ENCODE measurements at regions not wholly inside any gene's neighbourhood (a gene's known extent, or its start where the extent isn't known, plus 50 kb on each side); places are given as distances from the start of the nearest gene placed in this dataset.

- H3K9ac ChIP-seq = no peak overlapping the region
- TF ChIP-seq Cebpa-rat (IDR thresholded peaks at IDR 0.05) = no peak
- no peak overlapping the region for H3K4me3 ChIP-seq
- no peaks in the 10 kb centered on the region for H3K36me3 ChIP-seq
- H3K4me2 ChIP-seq = no peak overlapping the region
- no peaks in the 10 kb centered on the region for H3K4me1 ChIP-seq
- no peak overlapping the region for H3K27ac ChIP-seq
- H4K20me1 ChIP-seq = no peaks in the 10 kb centered on the region
- no peaks in the 10 kb centered on the region for H3K27me3 ChIP-seq
- no peaks in the 10 kb centered on the region for H3K9me3 ChIP-seq (replicated peaks in 1 of 11)
Observed at GRCh38 chr22:47655930-47656329, 893.5 kb downstream of the TBC1D22A start.

GRCh38 chr22:47654922-47655491 lies 892.6 kb downstream of the TBC1D22A start:
- no peak overlapping the region for H3K4me3 ChIP-seq
- H4K20me1 ChIP-seq = no peaks in the 10 kb centered on the region
- H3K9ac ChIP-seq = no peak overlapping the region
- H3K36me3 ChIP-seq = no peaks in the 10 kb centered on the region
- no peaks in the 10 kb centered on the region for H3K9me3 ChIP-seq (replicated peaks in 1 of 11)
- H3K4me2 ChIP-seq = no peak overlapping the region
- TF ChIP-seq Cebpa-rat (IDR thresholded peaks at IDR 0.05) = no peak
- no peaks in the 10 kb centered on the region for H3K4me1 ChIP-seq
- no peak overlapping the region for H3K27ac ChIP-seq
- H3K27me3 ChIP-seq = no peaks in the 10 kb centered on the region

GRCh38 chr22:47653921-47654320 lies 891.5 kb downstream of the TBC1D22A start:
- H3K9ac ChIP-seq = no peak overlapping the region
- H3K4me2 ChIP-seq = no peak overlapping the region
- H3K27ac ChIP-seq = no peak overlapping the region
- no peak for TF ChIP-seq Cebpa-rat (IDR thresholded peaks at IDR 0.05)
- H3K4me1 ChIP-seq = no peaks in the 10 kb centered on the region
- no peaks in the 10 kb centered on the region for H3K36me3 ChIP-seq
- no peak overlapping the region for H3K4me3 ChIP-seq
- H4K20me1 ChIP-seq = no peaks in the 10 kb centered on the region
- H3K9me3 ChIP-seq (replicated peaks in 1 of 11) = no peaks in the 10 kb centered on the region
- H3K27me3 ChIP-seq = no peaks in the 10 kb centered on the region

GRCh38 chr22:47651216-47651987 lies 889.0 kb downstream of the TBC1D22A start:
- no peaks in the 10 kb centered on the region for H4K20me1 ChIP-seq
- H3K27ac ChIP-seq = no peak overlapping the region
- no peak overlapping the region for H3K9ac ChIP-seq
- no peaks in the 10 kb centered on the region for H3K4me1 ChIP-seq
- no peak overlapping the region for H3K4me2 ChIP-seq
- no peaks in the 10 kb centered on the region for H3K36me3 ChIP-seq
- H3K27me3 ChIP-seq = no peaks in the 10 kb centered on the region
- H3K9me3 ChIP-seq (replicated peaks in 1 of 11) = no peaks in the 10 kb centered on the region
- H3K4me3 ChIP-seq = no peak overlapping the region
- TF ChIP-seq Cebpa-rat (IDR thresholded peaks at IDR 0.05) = no peak

GRCh38 chr22:47647720-47648119 lies 885.3 kb downstream of the TBC1D22A start:
- H3K9ac ChIP-seq = no peak overlapping the region
- H3K4me1 ChIP-seq = no peaks in the 10 kb centered on the region
- H3K36me3 ChIP-seq = no peaks in the 10 kb centered on the region
- H3K4me2 ChIP-seq = no peak overlapping the region
- no peaks in the 10 kb centered on the region for H4K20me1 ChIP-seq
- H3K4me3 ChIP-seq = no peak overlapping the region
- TF ChIP-seq Cebpa-rat (IDR thresholded peaks at IDR 0.05) = no peak
- peaks cover 0 to 11% (median 0%) of the 10 kb centered on the region in 11 experiments; a peak in 7 of 22 replicates for H3K9me3 ChIP-seq (replicated peaks in 1 of 11)
- H3K27me3 ChIP-seq = no peaks in the 10 kb centered on the region
- H3K27ac ChIP-seq = no peak overlapping the region

- no peaks in the 10 kb centered on the region for H3K4me1 ChIP-seq
Observed at GRCh38 chr22:47647181-47647580, 884.7 kb downstream of the TBC1D22A start.

GRCh38 chr22:47645923-47646322 lies 883.5 kb downstream of the TBC1D22A start:
- H3K4me3 ChIP-seq = no peak overlapping the region
- no peaks in the 10 kb centered on the region for H3K4me1 ChIP-seq
- TF ChIP-seq Cebpa-rat (IDR thresholded peaks at IDR 0.05) = no peak

More at GRCh38 chr22:47647181-47647580, 884.7 kb downstream of the TBC1D22A start:
- Histone ChIP-seq H3K4me3 (no peak overlapping the region), H3K27ac (no peak overlapping the region), H3K9me3 (replicated peaks in 1 of 11) (peaks cover 0 to 16% (median 0%) of the 10 kb centered on the region in 11 experiments; a peak in 7 of 22 replicates), H3K9ac (no peak overlapping the region), H3K27me3 (no peaks in the 10 kb centered on the region), H3K36me3 (no peaks in the 10 kb centered on the region), H3K4me2 (no peak overlapping the region), H4K20me1 (no peaks in the 10 kb centered on the region)
- no peak for TF ChIP-seq Cebpa-rat (IDR thresholded peaks at IDR 0.05)

GRCh38 chr22:47645450-47645914 lies 883.0 kb downstream of the TBC1D22A start:
- Histone ChIP-seq H3K27me3 (no peaks in the 10 kb centered on the region), H4K20me1 (no peaks in the 10 kb centered on the region), H3K4me1 (no peaks in the 10 kb centered on the region), H3K9me3 (replicated peaks in 1 of 11) (peaks cover 0 to 16% (median 0%) of the 10 kb centered on the region in 11 experiments; a peak in 7 of 22 replicates), H3K36me3 (no peaks in the 10 kb centered on the region), H3K27ac (no peak overlapping the region), H3K4me2 (no peak overlapping the region), H3K9ac (no peak overlapping the region), H3K4me3 (no peak overlapping the region)
- no peak for TF ChIP-seq Cebpa-rat (IDR thresholded peaks at IDR 0.05)

More at GRCh38 chr22:47645923-47646322, 883.5 kb downstream of the TBC1D22A start:
- Histone ChIP-seq H3K9ac (no peak overlapping the region), H3K27me3 (no peaks in the 10 kb centered on the region), H3K9me3 (replicated peaks in 1 of 11) (peaks cover 0 to 16% (median 0%) of the 10 kb centered on the region in 11 experiments; a peak in 7 of 22 replicates), H3K36me3 (no peaks in the 10 kb centered on the region), H3K4me2 (no peak overlapping the region), H3K27ac (no peak overlapping the region), H4K20me1 (no peaks in the 10 kb centered on the region)

- H3K27ac ChIP-seq = no peak overlapping the region
- H4K20me1 ChIP-seq = peaks cover 0 to 6% (median 0%) of the 10 kb centered on the region in 11 experiments; a peak in 1 of 22 replicates
- no peak overlapping the region for H3K4me3 ChIP-seq
- no peak overlapping the region for H3K9ac ChIP-seq
- H3K4me1 ChIP-seq = peaks cover 0 to 10% (median 6%) of the 10 kb centered on the region in 10 experiments; a peak in 8 of 20 replicates
- H3K9me3 ChIP-seq (replicated peaks in 1 of 11) = peaks cover 17 to 25% (median 20%) of the 10 kb centered on the region in 11 experiments
- no peaks in the 10 kb centered on the region for H3K36me3 ChIP-seq
- TF ChIP-seq Cebpa-rat (IDR thresholded peaks at IDR 0.05) = no peak
- no peak overlapping the region for H3K4me2 ChIP-seq
- H3K27me3 ChIP-seq = no peaks in the 10 kb centered on the region
Observed at GRCh38 chr22:47634347-47634746, 871.9 kb downstream of the TBC1D22A start.
